Natural killer cell treated with Interleukin-12 subunit alpha and Interleukin-12 subunit beta and Interleukin-15 and Interleukin-18, amount 100 ng/mL, for 72 hours (primary cell): ENCODE measurements at regions not wholly inside any gene's neighbourhood (a gene's known extent, or its start where the extent isn't known, plus 50 kb on each side); places are given as distances from the start of the nearest gene placed in this dataset.

ENCODE experiments used
- ATAC-seq, 2 donors: fragments of 150-1000 bp; cut with Tn5 transposase in 1 of 2; sonication (Bioruptor Pico), chemical (Tn5 transposase) in 1 of 2; 2 replicates each; pipeline ENCODE4 v1.10.0; 2021
- DNase-seq: peaks from one replicate; pipeline ENCODE4 v3.0.0; 2022; ENCODE audit warnings: low spot score
- H3K27ac Mint-ChIP-seq, 2 donors: 1 replicate in 1 of 2; 2 replicates in 1 of 2; pipeline ENCODE4 v1.8.0; 2022; ENCODE audit warnings: mixed read lengths in 2 of 2, mild to moderate bottlenecking in 1 of 2, moderate library complexity in 1 of 2
- H3K27me3 Mint-ChIP-seq, 2 donors: 1 replicate in 1 of 2; 2 replicates in 1 of 2; pipeline ENCODE4 v1.8.0; 2022; ENCODE audit warnings: mixed read lengths in 2 of 2
- H3K36me3 Mint-ChIP-seq: one replicate; pipeline ENCODE4 v1.8.0; 2022; ENCODE audit warnings: mixed read lengths
- H3K4me1 Mint-ChIP-seq, 2 donors: 1 replicate in 1 of 2; 2 replicates in 1 of 2; pipeline ENCODE4 v1.8.0; 2022; ENCODE audit warnings: low read depth in 2 of 2, mixed read lengths in 2 of 2, mild to moderate bottlenecking in 1 of 2
- H3K4me3 Mint-ChIP-seq: one replicate; pipeline ENCODE4 v1.8.0; 2022; ENCODE audit warnings: mixed read lengths
- H3K9me3 Mint-ChIP-seq: 2 replicates; pipeline ENCODE4 v1.8.0; 2022; ENCODE audit warnings: mixed read lengths

GRCh38 chr21:32055305-32055704 lies 182.5 kb downstream of the HUNK start:
- no peak overlapping the region for H3K4me3 Mint-ChIP-seq
- H3K4me1 Mint-ChIP-seq = no peaks in the 10 kb centered on the region
- ATAC-seq (no peak), DNase-seq (no peak)
- H3K9me3 Mint-ChIP-seq = peaks cover 3% of the 10 kb centered on the region
- peaks cover 15% of the 10 kb centered on the region in 2 donors for H3K27me3 Mint-ChIP-seq
- H3K27ac Mint-ChIP-seq = no peak overlapping the region
- no peaks in the 10 kb centered on the region for H3K36me3 Mint-ChIP-seq
